ENCODE measurements at regions not wholly inside any gene's neighbourhood (a gene's known extent, or its start where the extent isn't known, plus 50 kb on each side); places are given as distances from the start of the nearest gene placed in this dataset.

DNA sequence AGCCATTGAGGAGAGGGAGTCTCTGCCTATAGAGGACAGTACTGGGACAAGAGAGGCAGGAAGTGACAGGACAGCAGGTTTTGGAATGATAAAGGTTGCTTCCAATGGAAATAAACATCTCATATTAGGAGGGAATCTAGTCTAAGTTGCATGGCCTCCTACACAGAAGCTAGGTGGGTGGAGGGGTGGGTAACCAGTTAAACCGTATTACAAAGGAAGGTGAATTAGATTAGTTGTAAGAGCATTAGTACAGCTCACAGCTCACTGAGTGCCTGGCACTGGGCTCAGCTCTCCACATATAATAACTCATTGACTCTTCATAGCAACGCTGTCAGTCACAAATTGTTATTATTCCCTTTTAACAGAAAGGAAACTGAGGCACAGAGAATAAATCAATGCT lies 468.1 kb downstream of the PTPRU start:
- DNase-seq = no peak

DNA sequence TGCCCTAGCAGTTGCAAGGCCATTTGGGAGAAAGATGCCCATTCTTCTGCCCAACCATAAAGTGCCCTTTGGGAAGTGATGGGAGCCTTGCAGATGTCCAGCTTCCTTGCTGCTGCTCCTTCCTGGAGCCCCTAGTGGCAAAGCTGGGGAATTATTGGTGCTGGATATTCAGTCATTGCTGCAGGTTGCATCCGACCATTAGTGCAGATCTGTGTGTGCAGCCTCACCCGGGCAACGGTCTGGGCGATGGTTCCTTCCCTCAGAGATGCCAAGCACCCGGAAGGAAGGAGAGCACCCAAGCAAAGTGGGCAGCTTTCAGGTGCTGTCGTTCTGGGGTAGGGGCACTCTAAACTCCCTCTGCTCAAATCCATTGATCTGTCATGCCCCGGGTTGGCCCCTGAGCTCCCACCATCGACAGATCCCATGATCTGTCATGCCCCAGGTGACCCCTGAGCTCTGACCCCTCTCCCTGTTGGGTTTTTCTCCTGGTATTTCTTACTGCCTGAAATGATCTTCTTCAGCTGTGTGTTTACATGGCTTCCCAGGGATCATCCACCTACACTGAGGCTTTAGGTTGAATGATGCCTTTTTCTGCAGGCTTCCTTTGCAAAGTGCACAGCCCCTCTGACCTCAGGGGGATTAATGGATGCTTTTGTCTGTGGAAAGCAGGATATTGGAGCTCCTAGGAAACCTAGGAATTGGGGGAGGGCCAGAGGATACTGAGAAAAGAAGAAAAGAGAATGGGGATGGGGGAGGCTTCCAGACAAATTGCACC lies 467.5 kb downstream of the PTPRU start:
- DNase-seq = no peak

DNA sequence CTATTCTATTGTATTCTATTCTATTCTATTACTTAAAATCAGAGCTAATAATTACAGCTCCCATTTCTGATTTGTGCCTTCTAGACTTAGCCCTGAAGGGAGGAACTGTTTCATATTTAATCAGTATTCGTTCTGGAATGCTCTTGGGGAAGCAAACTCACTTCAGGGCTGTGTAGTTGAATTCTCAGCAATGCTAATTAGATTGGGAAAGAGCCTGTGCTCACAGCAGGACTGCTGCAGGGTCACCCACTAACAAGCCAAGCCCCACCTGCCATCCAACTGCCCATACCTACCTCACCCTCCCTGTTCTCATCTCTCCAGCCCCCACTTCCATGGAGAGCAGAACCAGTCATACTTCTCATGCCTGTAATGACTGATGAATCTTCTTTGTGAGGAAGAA lies 464.2 kb downstream of the PTPRU start:
- no peak for DNase-seq

DNA sequence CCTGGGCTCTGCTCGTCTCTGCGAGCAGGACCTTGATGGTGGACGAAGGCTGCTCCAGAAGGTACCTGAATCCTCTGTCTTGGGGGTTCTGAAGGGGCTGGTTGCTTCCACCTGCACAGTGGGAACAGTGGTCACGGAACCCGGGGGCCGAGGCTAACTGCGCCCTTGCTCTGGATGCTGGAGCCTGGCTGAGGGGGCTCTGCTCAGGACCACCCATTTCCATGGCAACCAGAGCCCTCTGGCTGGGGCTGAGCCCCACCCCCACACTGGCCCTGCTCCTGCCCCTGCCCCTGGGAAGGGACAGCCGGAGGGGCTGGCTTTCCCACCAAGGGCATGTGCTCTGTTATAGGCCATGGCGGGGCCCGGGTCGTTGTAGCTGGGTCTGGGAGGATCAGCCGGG lies 462.3 kb downstream of the PTPRU start:
- DNase-seq = no peak

DNA sequence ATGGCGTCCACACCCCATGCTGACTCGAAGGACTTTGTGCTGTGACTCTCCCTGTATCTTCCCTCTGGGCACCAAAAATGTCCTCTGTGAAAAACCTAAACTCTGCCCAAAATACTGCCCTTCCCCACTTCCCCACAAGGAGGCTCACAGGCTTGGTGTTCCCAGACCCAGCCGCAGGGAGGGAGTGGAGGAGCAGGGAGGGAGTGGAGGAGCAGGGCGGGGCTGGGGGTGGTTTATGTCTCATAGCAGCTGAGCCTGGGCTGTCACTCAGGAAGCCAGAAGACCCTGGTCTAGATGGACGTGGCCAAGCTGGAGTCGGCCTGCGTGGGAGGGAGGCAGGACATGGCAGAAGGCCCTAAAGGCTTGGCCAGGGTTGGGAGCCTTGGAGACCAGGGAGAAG lies 461.7 kb downstream of the PTPRU start:
- no peak for DNase-seq

DNA sequence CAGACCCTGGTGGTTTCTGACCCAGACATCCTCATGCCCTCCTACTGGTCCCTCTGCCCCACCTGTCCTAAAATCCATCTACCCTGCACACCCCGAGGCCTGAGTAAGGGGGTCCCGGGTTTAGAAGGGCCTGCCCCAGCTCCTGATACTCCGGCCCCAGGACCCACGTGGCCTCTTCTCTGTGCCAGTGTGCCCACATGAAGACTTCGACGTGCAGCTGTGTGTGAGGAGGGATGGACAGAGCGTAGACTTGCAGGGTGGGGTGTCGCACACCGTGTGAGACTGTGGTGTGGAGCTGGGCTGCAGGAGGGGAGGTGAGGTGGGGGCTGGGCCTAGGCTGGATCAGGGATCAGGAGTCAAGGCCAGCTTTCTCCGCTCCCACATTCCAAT lies 461.1 kb downstream of the PTPRU start:
- no peak for DNase-seq

DNA sequence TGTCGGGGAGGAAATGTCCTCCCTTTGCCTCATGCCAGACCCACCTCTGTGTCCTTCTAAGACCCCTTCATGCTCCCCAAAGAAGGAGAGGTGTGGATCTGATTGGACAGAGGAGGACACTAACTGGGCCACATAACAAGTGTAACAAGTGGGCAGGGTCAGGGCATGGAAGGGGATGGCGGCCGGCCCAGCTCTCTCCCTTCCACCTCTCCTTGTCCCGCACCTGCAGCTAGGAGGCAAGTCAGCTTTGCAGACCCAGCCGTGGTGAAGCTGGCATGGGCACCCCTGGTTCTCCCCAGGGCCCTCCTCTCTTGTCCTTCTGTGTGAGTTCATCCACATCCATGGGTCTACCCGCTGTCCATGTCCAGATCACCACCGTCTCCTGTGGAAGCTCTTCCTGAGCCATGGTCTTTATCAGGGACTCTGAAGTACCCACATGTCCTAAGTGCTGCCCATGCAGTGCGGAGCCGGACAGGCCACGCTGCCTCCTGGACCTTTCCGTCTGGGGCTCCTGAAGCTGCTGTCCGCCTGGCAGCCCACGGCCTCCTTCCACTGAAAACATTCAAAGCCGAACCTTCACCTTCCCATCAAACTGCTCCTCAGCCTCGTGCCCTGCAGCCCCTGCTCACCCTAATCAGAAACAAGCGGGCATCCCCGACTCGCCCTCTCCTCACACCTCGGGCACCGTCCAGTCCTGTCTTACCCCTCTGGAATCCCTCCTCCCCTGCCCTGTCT lies 460.5 kb downstream of the PTPRU start:
- DNase-seq = no peak

DNA sequence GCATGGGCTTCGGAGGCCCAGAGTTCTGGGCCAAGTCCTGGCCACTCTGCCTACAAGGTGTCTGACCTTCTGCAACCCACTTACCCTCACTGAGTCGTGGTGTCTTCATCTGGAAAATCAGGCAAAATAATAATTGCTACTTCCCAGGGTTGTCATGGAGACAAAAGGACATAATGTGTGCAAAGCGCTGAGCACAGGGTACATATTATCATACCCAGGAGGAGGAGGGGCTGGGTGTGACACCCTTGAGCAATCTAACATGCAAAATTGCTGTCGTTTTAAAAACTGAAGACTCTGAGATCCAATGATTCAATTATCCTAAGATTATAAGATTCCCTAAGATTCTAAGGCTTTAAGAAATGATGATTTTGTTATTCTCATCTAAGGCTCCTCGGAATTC lies 459.5 kb downstream of the PTPRU start:
- DNase-seq = no peak

DNA sequence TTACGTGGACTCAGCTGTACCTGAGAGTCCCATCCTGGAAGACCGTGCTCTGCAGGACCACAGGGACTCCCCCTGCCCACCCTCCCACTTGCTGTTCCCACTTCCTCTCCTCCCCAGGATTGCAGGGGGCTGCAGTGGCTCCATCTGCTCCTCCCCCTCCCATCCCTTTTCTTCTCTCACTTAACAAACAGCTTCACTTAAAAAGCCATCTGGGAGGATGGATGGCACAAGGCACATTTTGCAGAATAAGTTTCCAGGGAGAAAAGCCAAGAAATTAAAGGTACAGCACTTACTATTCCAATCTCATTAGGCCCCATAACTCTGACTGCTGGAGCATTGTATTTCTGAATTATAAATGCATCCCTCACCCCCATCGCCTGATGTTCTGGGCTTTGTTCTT lies 458.7 kb downstream of the PTPRU start:
- DNase-seq = no peak

DNA sequence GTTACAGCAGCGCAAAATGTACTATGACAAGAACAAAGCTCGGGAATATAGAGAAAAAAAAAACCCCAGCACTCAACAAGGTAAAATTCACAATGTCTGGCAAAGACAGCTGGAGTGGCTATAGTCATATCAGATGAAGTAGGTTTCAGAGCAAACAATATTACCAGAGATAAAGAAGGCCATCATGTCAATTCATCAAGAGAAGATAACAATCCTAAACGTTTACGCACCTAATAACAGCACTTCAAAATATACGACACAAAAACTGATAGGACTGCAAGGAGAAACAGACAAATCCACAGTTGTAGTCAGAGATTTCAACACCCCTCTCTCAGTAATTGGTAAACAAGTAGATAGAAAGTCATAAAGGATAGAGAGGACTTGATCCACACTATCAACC lies 455.2 kb downstream of the PTPRU start:
- no peak for DNase-seq

DNA sequence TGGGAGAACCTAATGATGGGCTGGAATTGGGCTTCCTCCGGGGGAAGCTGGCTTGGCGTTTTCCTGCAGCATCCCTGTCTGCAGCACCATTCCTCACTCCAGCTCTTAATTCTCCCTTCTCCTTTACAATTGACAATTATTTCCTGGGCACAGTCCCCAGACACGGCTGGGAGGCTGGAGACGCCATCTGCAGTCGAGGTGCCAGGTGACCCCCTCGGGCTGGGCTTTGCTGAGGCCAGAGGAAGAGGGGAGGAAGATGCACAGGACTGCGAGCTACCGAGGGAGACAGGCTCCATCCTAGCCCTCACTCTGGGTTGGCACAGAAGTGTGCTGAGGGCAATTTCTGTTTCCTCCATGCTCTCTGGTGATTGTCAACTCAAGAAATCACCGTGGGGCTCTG lies 453.8 kb downstream of the PTPRU start:
- no peak for DNase-seq

DNA sequence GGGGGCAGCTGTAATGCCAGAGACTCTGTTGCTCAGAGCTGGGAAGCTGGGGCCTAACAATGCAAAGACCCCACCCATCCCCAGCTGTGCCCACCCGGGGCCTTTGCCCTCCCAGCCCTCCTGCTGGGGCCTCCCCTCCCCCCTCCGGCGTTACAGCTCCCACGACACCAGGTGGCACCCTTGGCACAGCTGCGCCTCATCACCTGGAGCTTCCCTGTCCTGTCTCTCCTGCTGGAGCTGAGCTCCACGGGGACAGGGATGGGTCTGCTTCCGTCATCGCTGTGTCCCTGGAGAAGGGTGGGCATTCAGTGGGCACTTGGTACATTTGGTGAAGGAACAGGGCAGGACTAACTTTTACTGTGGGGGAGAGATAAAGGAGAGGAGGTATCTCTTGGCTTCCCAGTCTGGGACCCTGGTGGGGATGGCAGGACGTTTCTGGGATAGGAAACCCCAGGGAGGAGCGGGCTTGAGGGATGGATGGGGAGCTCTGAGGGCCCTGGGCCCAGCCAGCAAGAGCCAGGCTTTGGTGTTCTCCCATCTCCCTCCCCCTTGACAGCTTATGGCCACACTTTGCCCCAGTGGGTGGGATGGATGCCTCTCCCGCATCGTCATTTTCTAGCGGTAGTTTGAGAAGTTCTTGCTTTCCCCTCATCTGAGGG lies 453.2 kb downstream of the PTPRU start:
- DNase-seq = no peak

DNA sequence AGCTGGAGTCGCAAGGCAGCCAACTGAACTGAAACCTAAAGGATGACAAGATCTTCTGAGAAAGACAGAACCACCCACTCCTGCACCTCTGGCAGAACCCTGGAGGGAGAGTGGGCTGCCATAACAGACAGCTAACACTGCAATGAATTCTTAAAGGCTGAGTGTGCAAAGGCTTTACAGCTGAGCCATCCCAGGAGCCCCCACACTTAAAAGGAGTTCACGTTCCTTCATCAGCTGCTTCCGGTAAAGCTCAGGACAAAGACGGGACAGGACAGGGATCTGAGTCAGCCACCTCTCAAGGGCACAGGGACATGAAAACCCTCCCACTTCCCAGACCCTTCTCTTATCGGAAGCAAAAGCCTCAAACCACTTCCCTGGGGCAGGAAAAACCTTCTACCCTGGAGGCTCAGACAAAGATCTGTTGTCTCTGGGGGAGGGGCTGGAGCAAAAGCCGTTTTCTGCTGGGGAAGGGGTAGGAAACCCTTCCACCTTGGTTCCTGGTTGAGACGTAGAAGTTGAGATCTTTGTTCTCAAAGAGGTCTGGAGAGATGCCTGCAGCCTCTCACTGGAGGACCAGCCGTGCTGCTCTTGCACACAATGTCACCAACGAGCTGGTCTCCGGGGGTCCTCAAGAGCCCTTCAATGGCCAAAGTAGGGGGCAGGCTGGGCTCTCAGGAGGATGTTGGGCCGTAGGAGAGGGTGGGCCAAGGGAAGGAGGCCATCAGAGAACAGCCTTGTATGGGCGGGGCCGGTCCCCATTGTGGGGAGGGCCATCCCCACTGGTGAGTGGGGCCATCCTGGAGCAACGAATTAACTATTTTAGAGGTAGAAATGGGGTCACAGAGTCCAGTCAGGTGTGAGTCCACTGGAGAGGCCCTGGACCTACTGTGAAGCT lies 452.4 kb downstream of the PTPRU start:
- no peak for DNase-seq

DNA sequence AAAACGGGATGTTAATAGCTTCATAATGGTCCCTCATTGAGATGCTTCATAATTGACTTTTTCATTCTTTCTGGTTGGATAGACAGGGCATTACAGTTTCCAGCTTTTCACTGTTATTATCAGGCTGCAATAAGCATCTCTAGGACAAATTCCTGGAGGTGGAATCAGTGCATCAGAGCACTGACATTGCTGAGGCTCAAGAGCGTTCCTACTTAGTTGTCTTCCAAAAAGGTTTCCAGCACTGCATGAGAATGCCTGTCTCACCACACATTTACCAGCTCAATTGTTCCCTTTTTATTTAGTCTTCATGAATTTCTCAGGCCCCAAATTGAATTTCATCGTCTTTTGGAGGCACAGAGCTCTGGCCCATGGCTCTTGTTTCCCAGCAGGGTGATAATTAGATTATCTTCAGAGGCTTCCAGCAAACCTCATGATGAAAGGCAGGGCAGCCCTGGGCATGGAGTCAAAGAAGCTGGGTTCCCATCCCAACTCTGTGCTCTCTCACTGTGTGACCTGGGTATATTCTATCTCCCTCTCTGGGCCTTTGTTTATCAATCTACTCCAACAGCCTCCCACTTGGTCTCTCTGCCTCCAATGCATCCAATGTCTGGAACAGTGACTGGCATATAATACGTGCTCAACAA lies 451.4 kb downstream of the PTPRU start:
- DNase-seq = no peak

DNA sequence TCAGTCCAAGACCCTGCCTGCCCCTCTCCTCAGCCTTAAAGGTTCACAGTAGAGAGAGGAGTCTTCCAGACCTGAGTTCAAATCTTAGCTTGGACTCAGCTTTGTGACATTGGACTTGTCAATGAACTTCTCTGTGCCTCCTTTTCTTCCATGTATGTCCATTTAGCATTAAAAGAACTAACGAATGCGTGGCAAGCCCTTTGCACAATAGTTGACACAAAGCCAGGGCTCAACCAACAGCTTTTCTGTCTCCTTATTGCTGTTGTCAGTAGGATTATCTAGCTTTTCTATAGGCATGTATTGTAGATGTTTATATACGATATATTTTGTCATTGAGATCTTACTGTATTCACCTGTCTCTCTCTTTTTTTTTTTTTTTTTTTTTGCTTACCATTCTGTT lies 450.8 kb downstream of the PTPRU start:
- DNase-seq = no peak

DNA sequence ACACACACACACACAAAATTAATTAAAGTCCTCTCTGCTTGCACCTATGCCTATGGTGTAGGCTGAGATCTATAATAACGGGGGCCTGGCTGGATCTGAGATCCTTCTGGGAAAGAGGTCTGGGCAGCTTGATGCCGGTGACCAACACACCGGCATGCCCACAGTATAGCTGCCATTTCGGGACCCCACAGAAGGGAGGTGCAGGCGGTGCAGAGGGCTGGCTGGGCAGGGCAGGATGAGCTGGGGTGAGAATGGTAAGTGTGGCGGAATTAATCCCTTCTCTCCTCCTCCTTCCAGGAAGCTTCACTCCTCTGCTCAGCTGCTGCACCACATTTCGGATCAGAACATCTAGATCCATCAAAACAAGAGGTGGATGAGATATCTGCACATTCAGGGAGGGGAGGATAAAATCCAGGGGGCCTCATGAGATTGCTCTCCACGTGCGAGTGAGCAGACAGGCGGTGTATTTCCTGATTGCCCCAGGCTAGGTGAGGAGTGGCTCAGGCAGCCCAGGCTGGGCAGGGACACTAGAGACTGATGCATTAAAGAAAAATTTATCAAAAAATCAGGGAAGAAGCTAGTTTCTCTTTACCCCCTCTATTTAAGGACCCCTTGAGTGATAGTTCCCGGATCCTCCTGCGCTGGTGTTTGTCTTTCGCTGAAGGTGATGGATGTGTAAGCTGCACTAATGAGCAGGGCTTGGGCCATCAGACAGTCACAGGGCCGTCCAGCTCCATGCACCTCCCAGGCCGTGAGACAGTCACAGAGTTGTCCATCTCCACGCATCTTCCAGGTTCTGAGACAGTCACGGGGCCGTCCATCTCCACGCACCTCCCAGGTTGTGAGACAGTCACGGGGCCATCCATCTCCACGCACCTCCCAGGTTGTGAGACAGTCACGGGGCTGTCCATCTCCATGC lies 449.9 kb downstream of the PTPRU start:
- no peak for DNase-seq

DNA sequence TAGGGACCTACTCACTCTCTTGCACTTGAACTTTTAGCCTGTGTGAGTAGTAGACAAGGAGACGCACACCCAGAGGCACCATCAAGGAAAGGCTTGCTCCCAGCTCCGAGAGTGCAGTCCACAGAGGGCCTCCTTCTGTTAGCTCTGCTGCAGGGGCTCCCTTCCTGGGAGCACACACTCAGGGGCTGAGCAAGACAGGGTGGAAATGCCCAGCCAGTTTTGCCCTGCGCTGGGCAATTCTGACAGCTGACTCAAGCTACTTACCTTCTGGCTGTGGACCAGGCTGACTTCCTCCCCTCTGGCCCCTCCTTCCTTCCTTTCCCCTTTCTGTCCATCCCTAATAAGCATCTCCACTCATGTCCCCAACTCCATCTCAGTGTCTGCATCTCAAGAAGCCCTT lies 449.1 kb downstream of the PTPRU start:
- DNase-seq = no peak

DNA sequence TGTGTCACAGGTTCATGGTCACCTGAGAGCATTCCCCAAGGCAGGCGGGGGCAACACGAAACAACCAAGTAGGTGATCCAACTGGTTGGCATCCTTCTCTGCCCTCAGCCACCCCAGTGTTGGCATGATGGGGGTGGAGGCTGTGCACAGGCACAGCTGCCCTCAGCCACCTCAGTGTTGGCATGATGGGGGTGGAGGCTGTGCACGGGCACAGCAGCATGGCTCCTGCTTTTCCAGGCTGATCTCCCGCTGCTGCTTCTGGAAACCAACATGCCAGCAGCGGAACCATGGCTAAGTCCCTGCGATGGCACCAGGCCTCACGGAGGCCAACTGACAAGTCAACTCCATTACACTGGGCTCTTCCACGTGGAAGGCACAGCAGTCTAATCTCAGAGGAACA lies 447.8 kb downstream of the PTPRU start:
- no peak for DNase-seq

DNA sequence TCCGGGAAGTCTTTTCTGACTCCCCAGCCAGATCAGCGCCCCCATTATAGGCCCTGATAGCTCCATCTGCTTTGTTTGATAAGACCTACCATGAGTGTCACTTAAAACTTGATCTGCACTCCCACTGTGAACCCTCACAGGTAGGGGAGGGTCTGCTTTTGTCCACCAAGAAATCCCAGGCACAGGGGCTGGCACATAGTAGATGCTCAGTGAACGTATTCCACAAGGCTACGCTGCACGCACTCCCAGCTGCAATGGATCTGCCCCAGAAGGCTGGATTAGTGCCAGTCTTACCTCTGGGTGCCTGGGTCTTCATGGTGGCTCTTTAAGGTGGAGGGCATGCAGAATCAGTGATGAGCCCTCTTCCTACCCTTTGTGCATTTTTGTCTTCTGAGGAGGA lies 447.1 kb downstream of the PTPRU start:
- no peak for DNase-seq

DNA sequence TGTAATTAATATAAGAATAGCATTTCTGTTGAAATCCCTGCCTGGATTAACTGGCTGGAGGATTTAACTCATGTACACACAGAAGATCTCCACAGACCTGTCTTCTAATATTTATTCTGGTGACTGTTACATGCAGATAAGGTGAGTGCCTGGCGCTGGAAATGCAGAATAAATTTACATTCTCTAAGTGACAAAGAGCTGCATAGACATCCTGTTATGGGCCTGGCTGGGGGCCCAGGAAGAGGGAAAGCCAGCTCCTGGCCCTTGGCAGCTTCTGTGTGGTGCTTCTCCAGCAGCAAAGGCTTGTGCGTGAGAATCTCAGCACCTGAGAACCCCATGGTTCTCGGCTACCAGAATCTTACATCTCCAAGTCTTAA lies 446.6 kb downstream of the PTPRU start:
- DNase-seq = no peak

DNA sequence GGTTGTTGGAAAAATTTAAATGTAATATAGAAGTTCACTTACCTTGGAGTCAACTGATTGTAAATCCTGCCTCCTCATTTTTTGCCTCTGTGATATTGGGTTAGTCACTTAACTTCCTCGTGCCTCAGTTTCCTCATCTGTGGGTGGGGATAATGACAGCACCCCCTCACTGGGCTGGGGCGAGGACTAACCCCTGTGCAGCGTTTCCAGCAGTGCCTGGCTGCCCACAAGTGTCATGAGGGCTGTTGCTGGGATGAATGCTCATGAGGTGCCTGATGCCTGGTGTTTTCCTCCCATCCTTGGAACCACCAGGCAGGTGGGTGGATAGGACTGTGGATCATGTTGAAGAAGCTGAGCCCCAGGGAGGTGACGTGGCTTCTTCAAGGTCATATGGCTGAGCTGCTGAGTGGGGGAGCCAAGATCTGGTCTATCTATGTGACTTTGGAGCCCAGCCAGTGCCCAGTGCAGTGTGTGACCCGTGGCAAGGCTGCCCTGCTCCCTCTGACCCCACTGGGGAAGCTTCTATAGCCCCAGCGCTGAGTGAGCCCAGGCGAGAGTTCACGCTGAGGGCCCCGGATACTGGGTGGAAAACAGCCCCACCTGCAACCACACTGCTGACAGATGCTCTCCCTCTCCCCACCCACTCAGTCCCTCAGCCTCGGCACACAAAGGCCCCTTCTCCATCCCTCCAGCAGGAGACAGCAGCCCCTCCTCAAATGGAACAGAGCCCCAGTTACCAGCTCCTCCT lies 446.0 kb downstream of the PTPRU start:
- no peak for DNase-seq
